Muscle layer of colon (tissue), 2 donors: ENCODE measurements at regions not wholly inside any gene's neighbourhood (a gene's known extent, or its start where the extent isn't known, plus 50 kb on each side); places are given as distances from the start of the nearest gene placed in this dataset.

Source experiments
- H3K27ac ChIP-seq: one replicate; pipeline ENCODE4 v1.7.0; 2013; ENCODE audit warnings: low read depth, mild to moderate bottlenecking, low read length, moderate library complexity
- H3K27me3 ChIP-seq, 2 donors: one replicate each; pipeline ENCODE4 v1.7.0; 2013; ENCODE audit warnings: low read length in 2 of 2, mild to moderate bottlenecking in 2 of 2; ENCODE audit not compliant: insufficient read depth in 2 of 2, control insufficient read depth in 1 of 2
- H3K36me3 ChIP-seq: one replicate; pipeline ENCODE4 v1.7.0; 2013; ENCODE audit warnings: mild to moderate bottlenecking, low read length; ENCODE audit not compliant: insufficient read depth
- H3K4me1 ChIP-seq: one replicate; pipeline ENCODE4 v1.7.0; 2013; ENCODE audit warnings: mild to moderate bottlenecking, low read length; ENCODE audit not compliant: insufficient read depth
- H3K4me3 ChIP-seq, 2 donors: one replicate each; pipeline ENCODE4 v1.7.0; 2013; ENCODE audit warnings: low read length in 2 of 2, low read depth in 1 of 2, mild to moderate bottlenecking in 1 of 2, moderate library complexity in 1 of 2
- H3K9ac ChIP-seq: one replicate; pipeline ENCODE4 v1.7.0; 2013; ENCODE audit warnings: low read length
- H3K9me3 ChIP-seq: one replicate; pipeline ENCODE4 v1.7.0; 2013; ENCODE audit warnings: mild to moderate bottlenecking, low read length
- donor health status: abdominal sarcoma.
- donor health status: Adenocarcinoma of cecum.

GRCh38 chr16:59397638-59398037 lies 663.5 kb upstream of the GOT2 start:
- Histone ChIP-seq H3K4me3 (no peak overlapping the region), H3K36me3 (no peaks in the 10 kb centered on the region), H3K27me3 (no peaks in the 10 kb centered on the region), H3K4me1 (no peaks in the 10 kb centered on the region), H3K27ac (no peak overlapping the region), H3K9me3 (no peaks in the 10 kb centered on the region), H3K9ac (no peak overlapping the region)

- Histone ChIP-seq H3K27me3 (no peaks in the 10 kb centered on the region), H3K4me1 (no peaks in the 10 kb centered on the region), H3K36me3 (no peaks in the 10 kb centered on the region), H3K27ac (no peak overlapping the region), H3K9me3 (no peaks in the 10 kb centered on the region), H3K4me3 (no peak overlapping the region), H3K9ac (no peak overlapping the region)
Observed at GRCh38 chr16:59394526-59394925, 660.4 kb upstream of the GOT2 start.

- Histone ChIP-seq H3K27ac (no peak overlapping the region), H3K36me3 (no peaks in the 10 kb centered on the region), H3K9me3 (no peaks in the 10 kb centered on the region), H3K9ac (no peak overlapping the region), H3K4me1 (no peaks in the 10 kb centered on the region), H3K4me3 (no peak overlapping the region), H3K27me3 (no peaks in the 10 kb centered on the region)
Observed at GRCh38 chr16:59392911-59393310, 658.8 kb upstream of the GOT2 start.

GRCh38 chr16:59391617-59392364 lies 657.7 kb upstream of the GOT2 start:
- Histone ChIP-seq H3K27ac (no peak overlapping the region), H3K36me3 (no peaks in the 10 kb centered on the region), H3K9me3 (no peaks in the 10 kb centered on the region), H3K9ac (no peak overlapping the region), H3K27me3 (no peaks in the 10 kb centered on the region), H3K4me1 (no peaks in the 10 kb centered on the region), H3K4me3 (no peak overlapping the region)

GRCh38 chr16:59385959-59386358 lies 651.8 kb upstream of the GOT2 start:
- Histone ChIP-seq H3K27ac (no peak overlapping the region), H3K36me3 (no peaks in the 10 kb centered on the region), H3K9me3 (no peaks in the 10 kb centered on the region), H3K4me3 (no peak overlapping the region), H3K9ac (no peak overlapping the region), H3K4me1 (no peaks in the 10 kb centered on the region), H3K27me3 (no peaks in the 10 kb centered on the region)

GRCh38 chr16:59385491-59385890 lies 651.4 kb upstream of the GOT2 start:
- H3K9ac ChIP-seq = no peak overlapping the region
- no peaks in the 10 kb centered on the region for H3K36me3 ChIP-seq
- no peak overlapping the region for H3K4me3 ChIP-seq
- no peak overlapping the region for H3K27ac ChIP-seq
- no peaks in the 10 kb centered on the region for H3K9me3 ChIP-seq
- H3K27me3 ChIP-seq = no peaks in the 10 kb centered on the region
- H3K4me1 ChIP-seq = no peaks in the 10 kb centered on the region

GRCh38 chr16:59373632-59374031 lies 639.5 kb upstream of the GOT2 start:
- Histone ChIP-seq H3K27me3 (no peaks in the 10 kb centered on the region), H3K9ac (no peak overlapping the region), H3K36me3 (no peaks in the 10 kb centered on the region), H3K4me3 (no peak overlapping the region), H3K27ac (no peak overlapping the region), H3K4me1 (no peaks in the 10 kb centered on the region), H3K9me3 (no peaks in the 10 kb centered on the region)

GRCh38 chr16:59370717-59371116 lies 636.6 kb upstream of the GOT2 start:
- H3K9ac ChIP-seq = no peak overlapping the region
- no peaks in the 10 kb centered on the region for H3K4me1 ChIP-seq
- no peaks in the 10 kb centered on the region for H3K9me3 ChIP-seq

GRCh38 chr16:59369523-59369922 lies 635.4 kb upstream of the GOT2 start:
- Histone ChIP-seq H3K27ac (no peak overlapping the region), H3K4me1 (no peaks in the 10 kb centered on the region), H3K27me3 (no peaks in the 10 kb centered on the region), H3K9me3 (no peaks in the 10 kb centered on the region), H3K36me3 (no peaks in the 10 kb centered on the region), H3K4me3 (no peak overlapping the region), H3K9ac (no peak overlapping the region)

More at GRCh38 chr16:59370717-59371116, 636.6 kb upstream of the GOT2 start:
- no peak overlapping the region for H3K4me3 ChIP-seq
- H3K36me3 ChIP-seq = no peaks in the 10 kb centered on the region
- no peak overlapping the region for H3K27ac ChIP-seq
- no peaks in the 10 kb centered on the region for H3K27me3 ChIP-seq

- no peaks in the 10 kb centered on the region for H3K9me3 ChIP-seq
- H3K27ac ChIP-seq = no peak overlapping the region
- H3K9ac ChIP-seq = no peak overlapping the region
- no peaks in the 10 kb centered on the region for H3K4me1 ChIP-seq
- no peak overlapping the region for H3K4me3 ChIP-seq
- H3K36me3 ChIP-seq = no peaks in the 10 kb centered on the region
- H3K27me3 ChIP-seq = no peaks in the 10 kb centered on the region
Observed at GRCh38 chr16:59368586-59368985, 634.5 kb upstream of the GOT2 start.

- Histone ChIP-seq H3K36me3 (no peaks in the 10 kb centered on the region), H3K27me3 (no peaks in the 10 kb centered on the region), H3K4me1 (no peaks in the 10 kb centered on the region), H3K27ac (no peak overlapping the region), H3K9ac (no peak overlapping the region), H3K4me3 (no peak overlapping the region), H3K9me3 (no peaks in the 10 kb centered on the region)
Observed at GRCh38 chr16:59356709-59357108, 622.6 kb upstream of the GOT2 start.

GRCh38 chr16:59356144-59356543 lies 622.0 kb upstream of the GOT2 start:
- H3K36me3 ChIP-seq = no peaks in the 10 kb centered on the region
- no peak overlapping the region for H3K27ac ChIP-seq
- no peaks in the 10 kb centered on the region for H3K4me1 ChIP-seq
- H3K4me3 ChIP-seq = no peak overlapping the region
- no peaks in the 10 kb centered on the region for H3K9me3 ChIP-seq
- H3K27me3 ChIP-seq = no peaks in the 10 kb centered on the region
- H3K9ac ChIP-seq = no peak overlapping the region
